SU-DHL-6 (cell line): ENCODE measurements at regions not wholly inside any gene's neighbourhood (a gene's known extent, or its start where the extent isn't known, plus 50 kb on each side); places are given as distances from the start of the nearest gene placed in this dataset.

ENCODE experiments used
- H2AFZ ChIP-seq: fragments of 200-600 bp; sonication (generic); 2 replicates; pipeline ENCODE4 v1.6.1; 2014; ENCODE audit warnings: low read depth, mild to moderate bottlenecking, moderate library complexity, mixed read lengths, antibody characterized with exemption, low read length; ENCODE audit not compliant: severe bottlenecking
- H3F3A ChIP-seq: fragments of 200-600 bp; shearing (Covaris generic); 2 replicates; pipeline ENCODE4 v1.6.0; 2016; ENCODE audit warnings: antibody characterized with exemption, mild to moderate bottlenecking; ENCODE audit not compliant: insufficient read depth
- H3K27ac ChIP-seq: fragments of 200-600 bp; sonication (generic); 2 replicates; pipeline ENCODE4 v1.5.1; 2016; ENCODE audit warnings: low read depth, mild to moderate bottlenecking, low read length, moderate library complexity, mixed read lengths
- H3K27me3 ChIP-seq: fragments of 200-600 bp; sonication (generic), shearing (Covaris generic); 2 replicates; pipeline ENCODE4 v1.6.0; 2014; ENCODE audit warnings: mild to moderate bottlenecking, low read length
- H3K36me3 ChIP-seq: fragments of 200-600 bp; sonication (generic); 2 replicates; pipeline ENCODE4 v1.6.1; 2014; ENCODE audit warnings: mild to moderate bottlenecking, low read length, mixed read lengths
- H3K4me2 ChIP-seq: fragments of 300-600, 200-600 bp; shearing (Covaris generic), sonication (generic); 2 replicates; pipeline ENCODE4 v1.6.0; 2014; ENCODE audit warnings: low read length, low read depth, mild to moderate bottlenecking; ENCODE audit not compliant: poor library complexity, severe bottlenecking
- H3K4me3 ChIP-seq: fragments of 200-600 bp; sonication (generic); 2 replicates; pipeline ENCODE4 v1.5.1; 2014; ENCODE audit warnings: antibody characterized with exemption, low read length, mild to moderate bottlenecking, mixed read lengths; ENCODE audit not compliant: insufficient read depth, poor library complexity, severe bottlenecking
- H3K79me2 ChIP-seq: fragments of 200-600 bp; sonication (generic); 2 replicates; pipeline ENCODE4 v1.6.1; 2014; ENCODE audit warnings: mild to moderate bottlenecking, low read length, moderate library complexity; ENCODE audit not compliant: insufficient read depth
- H3K9ac ChIP-seq: fragments of 200-600 bp; sonication (generic); 2 replicates; pipeline ENCODE4 v1.7.0; 2014; ENCODE audit warnings: mild to moderate bottlenecking, low read length
- H3K9me2 ChIP-seq: fragments of 200-600 bp; sonication (generic); replicated peaks from 2 replicates; pipeline ENCODE4 v1.6.1; 2014; ENCODE audit warnings: low read length; ENCODE audit not compliant: insufficient read depth
- H3K9me3 ChIP-seq: fragments of 200-600 bp; sonication (generic); 2 replicates; pipeline ENCODE4 v1.6.1; 2014; ENCODE audit warnings: low read length, mixed read lengths; ENCODE audit not compliant: insufficient read depth
- H4K20me1 ChIP-seq: fragments of 200-600 bp; sonication (generic); 2 replicates; pipeline ENCODE4 v1.6.1; 2014; ENCODE audit warnings: low read depth, mild to moderate bottlenecking, antibody characterized with exemption, low read length, moderate library complexity, mixed read lengths
- CTCF ChIP-seq: fragments of 200-600 bp; sonication (generic); IDR thresholded peaks from one replicate; pipeline ENCODE4 v1.5.1; 2017; ENCODE audit warnings: antibody characterized with exemption, mild to moderate bottlenecking, low read length, moderate library complexity; ENCODE audit not compliant: insufficient read depth, poor library complexity, severe bottlenecking
- EZH2phosphoT487 ChIP-seq: fragments of 200-600 bp; sonication (generic), shearing (Covaris generic); conservative IDR thresholded peaks from 2 replicates; pipeline ENCODE4 v1.6.1; 2018; ENCODE audit warnings: mild to moderate bottlenecking, antibody characterized with exemption, low read length, moderate library complexity, mixed read lengths

DNA sequence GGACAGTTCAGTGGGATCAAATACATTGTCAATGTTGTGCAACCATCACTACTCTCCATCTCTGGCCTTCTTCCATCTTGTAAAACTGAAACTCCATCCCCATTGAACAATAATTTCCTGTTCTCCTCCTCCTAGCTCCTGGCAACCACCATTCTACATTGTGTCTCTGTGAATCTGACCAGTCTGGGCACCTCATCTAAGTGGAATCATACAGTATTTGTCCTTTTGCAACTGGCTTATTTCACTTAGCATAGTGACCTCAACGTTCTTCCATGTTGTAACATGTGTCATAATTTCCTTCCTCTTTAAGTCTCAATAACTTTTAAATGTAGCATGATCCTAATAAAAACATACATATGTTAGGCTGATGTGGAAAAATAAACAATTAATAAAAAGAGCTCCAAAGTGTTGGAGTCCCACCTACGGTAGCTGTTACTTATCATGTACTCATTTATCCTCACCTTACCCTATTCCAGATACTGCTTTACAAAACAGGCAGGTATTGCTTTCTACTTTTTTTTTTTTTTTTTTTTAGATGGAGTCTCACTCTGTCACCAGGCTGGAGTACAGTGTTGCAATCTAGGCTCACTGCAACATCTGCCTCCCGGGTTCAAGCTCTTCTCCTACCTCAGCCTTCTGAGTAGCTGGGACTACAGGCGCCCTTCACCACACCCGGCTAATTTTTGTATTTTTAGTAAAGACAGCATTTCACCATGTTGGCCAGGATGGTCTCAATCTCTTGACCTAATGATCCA is 91.9 kb downstream of the TNFAIP3 start:
- Histone ChIP-seq H3K9me3 (no peaks in the 10 kb centered on the region), H2AFZ (no peak overlapping the region), H3K27ac (no peak overlapping the region), H3K9me2 (no peaks in the 10 kb centered on the region), H3K4me2 (no peak overlapping the region), H3K79me2 (no peaks in the 10 kb centered on the region), H3K36me3 (no peaks in the 10 kb centered on the region), H3K27me3 (no peaks in the 10 kb centered on the region), H4K20me1 (no peaks in the 10 kb centered on the region), H3K9ac (no peak overlapping the region), H3F3A (no peaks in the 10 kb centered on the region), H3K4me3 (no peak overlapping the region)
- no peak for TF ChIP-seq CTCF
- TF ChIP-seq EZH2phosphoT487 = no peak

DNA sequence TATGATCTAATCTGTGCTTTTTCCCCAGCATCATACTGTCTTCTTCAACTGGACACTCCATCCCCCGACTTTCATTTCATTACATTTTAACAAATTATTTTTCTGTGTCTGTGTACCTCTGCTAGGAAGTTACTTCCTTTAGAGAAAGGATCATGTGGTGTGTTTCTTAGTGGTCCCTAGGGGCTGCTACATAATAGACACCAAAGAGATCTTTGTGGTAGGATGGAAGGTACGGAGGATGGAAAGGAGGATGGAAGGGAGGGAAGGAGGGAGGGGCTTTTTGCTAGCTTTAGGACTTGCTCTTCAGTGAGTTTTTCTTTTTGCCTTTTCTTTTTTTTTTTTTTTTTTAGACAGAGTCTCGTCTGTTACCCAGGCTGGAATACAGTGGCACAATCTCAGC is 95.7 kb downstream of the TNFAIP3 start:
- Histone ChIP-seq H3K4me3 (no peak overlapping the region), H2AFZ (no peak overlapping the region), H4K20me1 (no peaks in the 10 kb centered on the region), H3K9ac (no peak overlapping the region), H3K9me2 (no peaks in the 10 kb centered on the region), H3K36me3 (no peaks in the 10 kb centered on the region), H3F3A (no peaks in the 10 kb centered on the region), H3K79me2 (no peaks in the 10 kb centered on the region), H3K27me3 (no peaks in the 10 kb centered on the region), H3K9me3 (no peaks in the 10 kb centered on the region), H3K4me2 (no peak overlapping the region), H3K27ac (no peak overlapping the region)
- no peak for TF ChIP-seq CTCF
- TF ChIP-seq EZH2phosphoT487 = no peak

- Histone ChIP-seq H3K9me2 (no peaks in the 10 kb centered on the region), H3K4me3 (no peak overlapping the region), H3K9me3 (no peaks in the 10 kb centered on the region), H3K79me2 (no peaks in the 10 kb centered on the region), H4K20me1 (no peaks in the 10 kb centered on the region), H3K36me3 (no peaks in the 10 kb centered on the region), H3K27me3 (no peaks in the 10 kb centered on the region), H3K27ac (no peak overlapping the region), H3K9ac (no peak overlapping the region), H2AFZ (no peak overlapping the region), H3F3A (no peaks in the 10 kb centered on the region), H3K4me2 (no peak overlapping the region)
- no peak for TF ChIP-seq EZH2phosphoT487
- no peak for TF ChIP-seq CTCF
Measured at GRCh38 chr6:137964876-137965275, 97.8 kb downstream of the TNFAIP3 start.
